Small intestine (tissue), 7 donors: ENCODE measurements at regions not wholly inside any gene's neighbourhood (a gene's known extent, or its start where the extent isn't known, plus 50 kb on each side); places are given as distances from the start of the nearest gene placed in this dataset.

Experiments used
- DNase-seq, 2 donors: peaks; one replicate each; pipeline versions ENCODE4 v3.0.0 to v3.0.0-alpha.2; 2013
- FAIRE-seq: peaks from 2 replicates; lab custom pipeline; 2012; peaks lifted over from hg19 to GRCh38; lab: Jason Lieb, UNC
- H3K27ac ChIP-seq, 3 donors: one replicate each; pipeline ENCODE4 v1.5.1; 2013; ENCODE audit warnings: low read length in 2 of 3, mild to moderate bottlenecking in 2 of 3, control low read depth in 1 of 3, inconsistent platforms in 1 of 3, low read depth in 1 of 3, moderate library complexity in 1 of 3
- H3K27me3 ChIP-seq, 3 donors: one replicate each; pipeline ENCODE4 v1.6.1; 2013; ENCODE audit warnings: low read length in 3 of 3, inconsistent platforms in 1 of 3; ENCODE audit not compliant: control insufficient read depth in 3 of 3, insufficient read depth in 3 of 3
- H3K36me3 ChIP-seq, 3 donors: one replicate each; pipeline ENCODE4 v1.6.1; 2013; ENCODE audit warnings: low read length in 3 of 3, inconsistent platforms in 1 of 3, low read depth in 1 of 3, mild to moderate bottlenecking in 1 of 3, moderate library complexity in 1 of 3; ENCODE audit not compliant: control insufficient read depth in 3 of 3, insufficient read depth in 2 of 3
- H3K4me1 ChIP-seq, 3 donors: one replicate each; pipeline ENCODE4 v1.6.1; 2013; ENCODE audit warnings: low read length in 2 of 3, inconsistent platforms in 1 of 3, low read depth in 1 of 3, mild to moderate bottlenecking in 1 of 3, moderate library complexity in 1 of 3; ENCODE audit not compliant: control insufficient read depth in 3 of 3, insufficient read depth in 2 of 3
- H3K4me3 ChIP-seq, 3 donors: one replicate each; pipeline ENCODE4 v1.5.1; 2013; ENCODE audit warnings: low read length in 3 of 3, control low read depth in 1 of 3, inconsistent platforms in 1 of 3, low read depth in 1 of 3, mild to moderate bottlenecking in 1 of 3, moderate library complexity in 1 of 3
- H3K9me3 ChIP-seq, 2 donors: one replicate each; pipeline ENCODE4 v1.6.1; 2013; ENCODE audit warnings: low read depth in 1 of 2, low read length in 1 of 2; ENCODE audit not compliant: control insufficient read depth in 2 of 2, insufficient read depth in 1 of 2
- WGBS, 3 donors: extraction: QIAGEN DNeasy Blood & Tissue Kit; methylation state at CpG; one replicate each; pipeline ENCODE4 v1.1.7; 2013; 5-methylcytosine and 5-hydroxymethylcytosine counted together
- donor health status: healthy with polysubstance abuse.
- donor health status: control.
- donor health status: control.
- donor health status: Bipolar disorder and iron deficiency.
- donor health status: healthy.

DNA sequence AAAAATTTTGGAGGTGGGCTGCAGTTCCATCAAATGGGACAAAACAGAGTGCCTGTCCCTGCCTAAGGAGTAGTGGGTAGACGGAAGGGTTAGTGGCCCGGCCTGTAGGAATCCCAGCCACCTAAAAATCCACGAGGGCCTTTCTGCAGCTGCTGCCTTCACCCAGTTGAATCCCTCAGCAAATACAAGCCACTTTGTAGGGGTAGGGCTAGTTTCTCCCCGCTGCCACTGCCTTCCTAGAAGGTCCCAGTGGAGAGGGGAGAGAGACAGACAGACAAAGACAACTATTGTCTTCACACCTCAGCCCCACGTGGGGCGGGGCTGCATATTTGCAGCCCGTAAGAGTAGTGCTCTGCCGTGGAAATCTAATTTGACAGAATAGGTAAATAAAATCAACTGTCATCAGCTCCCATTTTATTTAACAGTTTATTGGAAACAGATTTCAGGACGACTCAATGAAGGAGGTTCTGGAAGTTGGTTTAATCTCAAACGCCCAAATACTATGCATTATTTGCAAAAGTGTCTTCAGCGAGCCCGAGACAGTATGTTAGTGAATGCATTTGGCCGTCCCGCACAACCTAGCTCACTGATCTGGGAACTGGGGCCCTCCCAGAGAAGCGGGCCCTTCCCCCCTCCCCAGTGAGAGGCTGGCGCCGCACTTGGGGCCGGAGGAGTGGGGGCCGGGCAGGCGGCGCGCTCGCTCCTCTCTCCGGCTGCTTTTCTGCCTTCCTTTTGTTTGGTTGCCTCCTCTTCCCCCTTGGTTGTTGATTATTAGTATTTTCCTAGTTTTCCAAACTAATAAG, 67.6 kb upstream of the TBCA start:
- WGBS, 3 donors = 13 to 29% (median 28%) methylated on average over 24 of the region's 24 CpGs
- no peak overlapping the region for H3K27ac ChIP-seq
- H3K4me3 ChIP-seq = peak overlapping the region in 1 of 3 donors; percentile 27

DNA sequence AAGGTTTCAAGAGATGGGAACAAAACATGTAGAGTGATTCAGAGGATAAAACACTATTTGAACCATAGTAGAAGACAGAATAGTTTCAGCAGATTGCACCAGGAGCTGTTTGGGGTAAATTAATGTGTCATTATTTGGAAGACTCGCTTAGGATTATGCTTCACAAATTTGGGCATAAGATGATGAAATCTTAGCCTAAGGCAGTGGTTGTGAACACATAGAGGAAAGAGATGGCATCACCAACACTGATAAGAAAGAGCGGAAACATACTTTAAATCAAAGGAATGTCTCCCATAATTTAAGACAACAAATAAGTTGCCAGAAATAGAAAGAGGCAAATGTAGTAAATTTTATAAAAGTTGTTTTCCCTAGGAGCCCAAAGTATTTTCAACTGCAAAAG, 66.1 kb upstream of the TBCA start:
- H3K27ac ChIP-seq = no peak overlapping the region
- DNase-seq (no peak), FAIRE-seq (no peak)
- H3K9me3 ChIP-seq = peaks cover 0 to 3% of the 10 kb centered on the region in 2 donors
- H3K4me3 ChIP-seq = no peak overlapping the region
- H3K4me1 ChIP-seq = peaks cover 0 to 11% (median 5%) of the 10 kb centered on the region in 3 donors
- peaks cover 0 to 67% (median 11%) of the 10 kb centered on the region in 3 donors for H3K27me3 ChIP-seq
- WGBS, 3 donors = 70 to 89% (median 87%) methylated on average over 2 of the region's 2 CpGs
- no peaks in the 10 kb centered on the region for H3K36me3 ChIP-seq

More for the DNA sequence above, 67.6 kb upstream of the TBCA start:
- peaks cover 0 to 11% (median 5%) of the 10 kb centered on the region in 3 donors for H3K4me1 ChIP-seq
- H3K27me3 ChIP-seq = peaks cover 0 to 72% (median 10%) of the 10 kb centered on the region in 3 donors
- H3K36me3 ChIP-seq = no peaks in the 10 kb centered on the region
- DNase-seq (no peak), FAIRE-seq (no peak)
- peaks cover 0 to 3% of the 10 kb centered on the region in 2 donors for H3K9me3 ChIP-seq

DNA sequence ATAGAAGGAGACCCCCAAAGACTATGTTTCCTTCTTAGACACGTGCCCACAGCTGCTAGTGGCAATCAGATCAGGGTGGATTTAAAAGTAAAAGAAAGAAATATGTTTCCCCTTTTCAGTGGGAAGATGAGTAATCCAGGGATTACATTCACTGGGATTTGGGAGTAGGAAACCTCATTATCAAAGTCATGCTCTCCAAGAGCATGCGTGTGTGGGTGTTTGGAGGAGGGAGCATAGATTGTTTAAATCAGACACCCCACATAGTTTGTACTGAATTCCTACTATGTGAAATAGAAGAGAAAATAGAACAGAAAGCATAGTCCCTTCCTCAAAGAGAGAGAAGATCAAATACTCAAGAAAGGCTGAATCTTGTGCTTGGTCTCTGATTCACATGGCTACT, 65.5 kb upstream of the TBCA start:
- Histone ChIP-seq H3K27me3 (peaks cover 0 to 61% (median 12%) of the 10 kb centered on the region in 3 donors), H3K27ac (no peak overlapping the region), H3K4me3 (no peak overlapping the region), H3K9me3 (peaks cover 0 to 3% of the 10 kb centered on the region in 2 donors), H3K36me3 (no peaks in the 10 kb centered on the region), H3K4me1 (peaks cover 0 to 11% (median 5%) of the 10 kb centered on the region in 3 donors)
- 73 to 84% (median 82%) methylated on average over 2 of the region's 2 CpGs for WGBS, 3 donors
- FAIRE-seq (no peak), DNase-seq (no peak)

DNA sequence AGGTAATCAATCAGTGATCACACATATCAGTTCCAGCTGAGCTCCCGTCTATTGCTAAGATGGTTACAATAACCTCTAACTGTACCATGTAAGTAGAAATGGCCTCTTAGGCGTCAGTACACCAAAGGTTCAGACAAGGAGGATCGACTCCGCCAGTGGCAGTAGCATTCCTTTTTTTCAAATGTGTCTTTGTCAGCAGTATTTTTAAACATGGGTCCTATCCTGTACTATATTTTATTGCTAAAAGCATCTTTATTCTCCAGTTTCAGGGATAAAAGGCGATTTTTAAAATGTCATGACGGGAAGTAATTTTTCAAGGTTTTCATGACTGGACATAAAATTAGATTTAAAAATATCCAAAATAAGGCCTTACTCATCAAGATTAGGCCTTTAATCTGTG, 64.8 kb upstream of the TBCA start:
- peaks cover 0 to 3% of the 10 kb centered on the region in 2 donors for H3K9me3 ChIP-seq
- DNase-seq (no peak), FAIRE-seq (no peak)
- 83 to 85% (median 83%) methylated on average over 6 of the region's 6 CpGs for WGBS, 3 donors
- H3K4me3 ChIP-seq = no peak overlapping the region
- H3K27me3 ChIP-seq = peaks cover 0 to 55% (median 10%) of the 10 kb centered on the region in 3 donors
- H3K36me3 ChIP-seq = no peaks in the 10 kb centered on the region
- H3K27ac ChIP-seq = no peak overlapping the region
- H3K4me1 ChIP-seq = peaks cover 0 to 11% (median 5%) of the 10 kb centered on the region in 3 donors

DNA sequence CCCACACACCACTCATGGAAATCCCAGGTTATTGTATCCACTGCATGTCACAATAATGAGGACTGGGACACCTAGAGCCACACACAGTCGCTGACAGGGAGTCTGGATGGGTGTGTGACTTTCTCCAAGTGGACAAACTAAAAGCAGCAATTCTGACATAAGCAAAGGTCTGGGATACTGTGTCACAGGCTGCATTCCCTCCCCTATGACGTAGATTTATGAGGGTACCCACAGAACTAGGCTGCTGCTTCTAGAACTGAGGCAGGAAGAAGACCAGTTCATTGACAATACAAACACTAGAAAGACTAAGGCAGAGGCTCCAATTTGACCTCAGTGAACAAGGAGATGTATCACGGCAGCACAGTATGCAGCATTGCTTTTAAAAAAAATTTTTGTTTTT, 63.6 kb upstream of the TBCA start:
- peaks cover 0 to 7% (median 3%) of the 10 kb centered on the region in 3 donors for H3K4me1 ChIP-seq
- peaks cover 0 to 43% (median 10%) of the 10 kb centered on the region in 3 donors for H3K27me3 ChIP-seq
- no peak for FAIRE-seq
- WGBS, 3 donors = 62 to 85% (median 69%) methylated on average over 3 of the region's 3 CpGs
- no peaks in the 10 kb centered on the region for H3K9me3 ChIP-seq
- no peaks in the 10 kb centered on the region for H3K36me3 ChIP-seq
- DNase-seq = no peak
- no peak overlapping the region for H3K27ac ChIP-seq
- H3K4me3 ChIP-seq = no peak overlapping the region

DNA sequence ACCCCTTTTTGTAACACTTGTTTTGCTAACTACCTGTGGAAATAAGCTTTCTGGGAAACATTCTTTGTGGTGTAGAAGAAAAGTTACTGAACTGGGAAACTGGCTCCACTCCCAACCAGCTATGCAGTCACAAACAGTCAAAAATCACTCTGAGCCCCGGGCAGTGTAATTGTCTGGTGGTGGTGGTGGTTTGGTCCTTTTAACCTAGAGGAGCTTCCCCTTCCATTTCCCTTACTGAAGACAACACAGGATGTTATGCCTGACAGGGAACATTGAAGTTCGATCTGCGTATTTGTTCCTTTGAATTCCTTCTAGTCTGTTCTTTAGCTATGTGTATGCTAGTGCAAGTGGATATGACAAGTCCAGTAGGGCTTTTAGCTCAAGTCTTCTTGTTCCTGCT, 56.8 kb upstream of the TBCA start:
- FAIRE-seq (no peak), DNase-seq (no peak)
- peaks cover 0 to 9% (median 4%) of the 10 kb centered on the region in 3 donors for H3K27me3 ChIP-seq
- no peaks in the 10 kb centered on the region for H3K4me1 ChIP-seq
- no peak overlapping the region for H3K27ac ChIP-seq
- H3K9me3 ChIP-seq = no peaks in the 10 kb centered on the region
- H3K4me3 ChIP-seq = no peak overlapping the region
- WGBS, 3 donors = 70 to 77% (median 72%) methylated on average over 3 of the region's 3 CpGs
- H3K36me3 ChIP-seq = no peaks in the 10 kb centered on the region

DNA sequence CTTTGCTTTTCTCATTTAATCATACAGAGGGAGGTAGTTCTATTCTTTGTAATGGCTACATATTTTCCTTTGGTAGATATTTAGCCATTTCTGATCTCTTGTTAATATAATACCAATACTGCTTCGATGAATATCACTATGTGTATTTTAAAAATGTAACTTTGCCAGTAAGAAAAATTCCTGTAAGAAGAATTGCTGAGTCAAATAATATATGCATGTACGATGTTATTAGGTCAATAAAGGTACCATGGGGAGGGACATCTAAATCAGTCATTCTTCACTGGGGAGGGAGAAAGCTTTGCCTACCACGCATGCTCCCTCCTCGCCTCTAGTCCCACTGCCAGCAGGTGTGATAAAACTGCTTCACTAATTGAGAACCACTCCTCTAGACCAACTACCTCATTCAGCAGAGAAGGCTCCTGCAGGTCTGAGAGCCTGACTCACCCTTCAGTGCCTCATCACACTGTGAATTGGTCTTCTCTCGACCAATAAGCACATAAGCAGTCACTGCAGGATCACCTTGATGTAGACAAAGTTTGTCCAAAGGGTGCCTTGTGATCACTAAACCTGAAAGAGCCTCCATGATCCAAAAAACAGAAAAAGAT, 56.1 kb upstream of the TBCA start:
- H3K4me3 ChIP-seq = no peak overlapping the region
- no peaks in the 10 kb centered on the region for H3K36me3 ChIP-seq
- no peak for FAIRE-seq
- no peak for DNase-seq
- H3K4me1 ChIP-seq = no peaks in the 10 kb centered on the region
- peaks cover 0 to 9% (median 3%) of the 10 kb centered on the region in 3 donors for H3K27me3 ChIP-seq
- H3K9me3 ChIP-seq = no peaks in the 10 kb centered on the region
- 71 to 81% (median 72%) methylated on average over 5 of the region's 5 CpGs for WGBS, 3 donors
- H3K27ac ChIP-seq = no peak overlapping the region

DNA sequence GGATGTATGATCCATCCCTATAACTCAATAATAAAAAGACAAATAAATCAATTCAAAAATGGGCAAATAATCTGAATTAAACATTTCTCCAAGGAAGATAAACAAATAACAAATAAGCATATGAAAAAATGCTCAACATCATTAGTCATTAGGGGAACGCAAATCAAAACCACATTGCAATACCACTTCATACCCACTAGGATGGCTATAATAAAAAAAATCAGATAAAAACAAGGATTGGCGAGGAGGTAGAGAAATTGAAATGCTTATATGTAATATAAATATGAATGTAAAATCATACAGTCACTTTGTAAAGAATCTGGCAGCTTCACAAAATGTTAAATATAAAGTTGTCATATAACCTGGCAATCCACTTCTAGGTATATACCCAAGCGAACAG, 52.3 kb upstream of the TBCA start:
- Histone ChIP-seq H3K9me3 (no peaks in the 10 kb centered on the region), H3K27ac (no peak overlapping the region), H3K36me3 (no peaks in the 10 kb centered on the region), H3K4me1 (no peaks in the 10 kb centered on the region), H3K27me3 (peaks cover 0 to 9% (median 2%) of the 10 kb centered on the region in 3 donors), H3K4me3 (no peak overlapping the region)
- DNase-seq (no peak), FAIRE-seq (no peak)
- WGBS, 3 donors = 61 to 71% (median 67%) methylated on average over 3 of the region's 3 CpGs
